IMR-90 (cell line): ENCODE measurements at regions not wholly inside any gene's neighbourhood (a gene's known extent, or its start where the extent isn't known, plus 50 kb on each side); places are given as distances from the start of the nearest gene placed in this dataset.
A peak's percentile ranks its signal among the peaks of the same experiment; 100 is the strongest.

Source experiments
- ATAC-seq: fragments of 200-7000 bp; cut with Tn5 transposase; 2 replicates; pipeline ENCODE4 v1.9.1; 2020; ENCODE audit warnings: low read depth, mild to moderate bottlenecking, moderate library complexity
- BruUV-seq: library from RNA; stranded (reverse); fragments of 400-500 nt; replicated peaks from 2 replicates; lab custom pipeline; 2021; lab: Mats Ljungman, UMichigan
- CTCF ChIA-PET: fragments of 300-600 bp; formaldehyde crosslinking; extraction: SDS; loops from one replicate; lab custom pipeline; 2021; ENCODE audit warnings: antibody characterized with exemption; lab: Yijun Ruan, JAX
- POLR2A ChIA-PET: fragments of 300-600 bp; sonication (Branson Sonifier 250); formaldehyde crosslinking; loops from one replicate; lab custom pipeline; 2022; ENCODE audit warnings: antibody characterized with exemption; ENCODE audit not compliant: unreplicated experiment; lab: Charles Lee
- DNase-seq: peaks from one replicate; pipeline ENCODE4 v3.0.0; 2013
- H2AFZ ChIP-seq: replicated peaks from 2 replicates; pipeline ENCODE3; 2013; ENCODE audit warnings: low read length, mild to moderate bottlenecking; ENCODE audit not compliant: poor library complexity
- H2AK5ac ChIP-seq: 2 replicates; pipeline ENCODE4 v1.6.1; 2013; ENCODE audit warnings: low read depth, low read length, inconsistent platforms
- H2AK9ac ChIP-seq: replicated peaks from 2 replicates; pipeline ENCODE3; 2013; ENCODE audit warnings: mild to moderate bottlenecking, low read depth, low read length, moderate library complexity; ENCODE audit not compliant: poor library complexity
- H2BK120ac ChIP-seq: 2 replicates; pipeline ENCODE4 v1.6.1; 2013; ENCODE audit warnings: low read depth, low read length, inconsistent platforms
- H2BK15ac ChIP-seq: 3 replicates; pipeline ENCODE4 v1.6.1; 2013; ENCODE audit warnings: low read depth, low read length, inconsistent platforms
- H2BK20ac ChIP-seq: 2 replicates; pipeline ENCODE4 v1.6.1; 2013; ENCODE audit warnings: low read depth, mild to moderate bottlenecking, inconsistent platforms, low read length, moderate library complexity
- H2BK5ac ChIP-seq: 2 replicates; pipeline ENCODE4 v1.6.1; 2013; ENCODE audit warnings: mild to moderate bottlenecking, low read depth, low read length, inconsistent platforms; ENCODE audit not compliant: poor library complexity, severe bottlenecking
- H3K14ac ChIP-seq: replicated peaks from 2 replicates; pipeline ENCODE4 v1.6.1; 2013; ENCODE audit warnings: low read depth, low read length, inconsistent platforms
- H3K18ac ChIP-seq: 2 replicates; pipeline ENCODE4 v1.6.1; 2013; ENCODE audit warnings: low read depth, low read length, control low read depth
- H3K23ac ChIP-seq: 2 replicates; pipeline ENCODE4 v1.6.1; 2013; ENCODE audit warnings: low read depth, low read length, inconsistent platforms
- H3K27ac ChIP-seq: 2 replicates; pipeline ENCODE4 v1.5.1; 2013; ENCODE audit warnings: mild to moderate bottlenecking, control low read depth, low read length; ENCODE audit not compliant: insufficient read depth
- H3K27me3 ChIP-seq: 2 replicates; pipeline ENCODE4 v1.6.1; 2013; ENCODE audit warnings: low read length; ENCODE audit not compliant: control insufficient read depth, insufficient read depth
- H3K36me3 ChIP-seq: 2 replicates; pipeline ENCODE4 v1.6.1; 2013; ENCODE audit warnings: low read length, mixed read lengths; ENCODE audit not compliant: control insufficient read depth, insufficient read depth
- H3K4ac ChIP-seq: 2 replicates; pipeline ENCODE4 v1.6.1; 2013; ENCODE audit warnings: low read depth, low read length, inconsistent platforms
- H3K4me1 ChIP-seq: 2 replicates; pipeline ENCODE4 v1.6.1; 2013; ENCODE audit warnings: low read length, mixed read lengths; ENCODE audit not compliant: control insufficient read depth, insufficient read depth
- H3K4me2 ChIP-seq: 2 replicates; pipeline ENCODE4 v1.6.1; 2013; ENCODE audit warnings: low read depth, mild to moderate bottlenecking, control low read depth, low read length, moderate library complexity
- H3K4me3 ChIP-seq: 2 replicates; pipeline ENCODE4 v1.5.1; 2013; ENCODE audit warnings: low read depth, mild to moderate bottlenecking, control low read depth, low read length, moderate library complexity; ENCODE audit not compliant: insufficient read depth
- H3K56ac ChIP-seq: 2 replicates; pipeline ENCODE4 v1.6.1; 2013; ENCODE audit warnings: low read length, inconsistent platforms; ENCODE audit not compliant: insufficient read depth; ENCODE audit errors: extremely low read depth
- H3K79me1 ChIP-seq, 2 experiments: 2 replicates each; pipeline ENCODE4 v1.6.1; 2013; ENCODE audit warnings: low read length in 2 of 2, inconsistent platforms in 1 of 2, low read depth in 1 of 2
- H3K9ac ChIP-seq: 2 replicates; pipeline ENCODE4 v1.6.1; 2013; ENCODE audit warnings: low read depth, low read length, control low read depth
- H3K9me1 ChIP-seq: 2 replicates; pipeline ENCODE4 v1.6.1; 2013; ENCODE audit warnings: low read length, inconsistent platforms; ENCODE audit not compliant: insufficient read depth
- H3K9me3 ChIP-seq: 2 replicates; pipeline ENCODE4 v1.6.1; 2013; ENCODE audit warnings: low read length; ENCODE audit not compliant: control insufficient read depth, insufficient read depth
- H4K20me1 ChIP-seq: 2 replicates; pipeline ENCODE4 v1.6.1; 2013; ENCODE audit warnings: low read length, inconsistent platforms; ENCODE audit not compliant: insufficient read depth
- H4K5ac ChIP-seq: 2 replicates; pipeline ENCODE4 v1.6.1; 2013; ENCODE audit warnings: mild to moderate bottlenecking, low read depth, low read length, control low read depth
- H4K8ac ChIP-seq, 2 experiments: 2 replicates each; pipeline ENCODE4 v1.6.1; 2013; ENCODE audit warnings: low read depth in 2 of 2, low read length in 2 of 2, control low read depth in 1 of 2, inconsistent platforms in 1 of 2
- H4K91ac ChIP-seq: 2 replicates; pipeline ENCODE4 v1.6.1; 2013; ENCODE audit warnings: low read depth, low read length, inconsistent platforms; ENCODE audit not compliant: insufficient read depth
- BHLHE40 ChIP-seq: fragments of 150-350 bp; IDR thresholded peaks from 2 replicates; pipeline ENCODE4 v1.6.1; 2016; ENCODE audit warnings: mild to moderate bottlenecking, low read depth, low read length
- FOS ChIP-seq: fragments of 150-350 bp; IDR thresholded peaks from 2 replicates; pipeline ENCODE4 v1.6.1; 2016; ENCODE audit warnings: low read depth, low read length
- MXI1 ChIP-seq: IDR thresholded peaks from 2 replicates; pipeline ENCODE4 v1.6.1; 2012; ENCODE audit warnings: low read depth, mild to moderate bottlenecking, low read length, moderate library complexity, borderline replicate concordance
- RCOR1 ChIP-seq: IDR thresholded peaks from 2 replicates; pipeline ENCODE4 v1.6.1; 2012; ENCODE audit warnings: mild to moderate bottlenecking, low read length, improper control_type of control experiment; ENCODE audit not compliant: insufficient replicate concordance
- RFX5 ChIP-seq: IDR thresholded peaks from 2 replicates; pipeline ENCODE4 v1.8.0; 2012; ENCODE audit warnings: low read depth, mild to moderate bottlenecking, low read length, moderate library complexity
- WGBS, 2 experiments: methylation state at CpG; one replicate each; pipeline versions ENCODE4 v1.1.5 to v1.1.7; 2013; ENCODE audit warnings: missing lambda C conversion rate in 2 of 2; ENCODE audit not compliant: insufficient read length in 1 of 2; ENCODE audit errors: extremely low coverage in 2 of 2; 5-methylcytosine and 5-hydroxymethylcytosine counted together
- dilution Hi-C: fragments of 300-500 bp; cut with HindIII; formaldehyde crosslinking; loops from one replicate; pipeline ENCODE4 v1.14.3; 2018; ENCODE audit warnings: low sequenced_read_pairs; ENCODE audit not compliant: unreplicated experiment
- in situ Hi-C: fragments of 300-500 bp; cut with MboI; formaldehyde crosslinking; loops from 3 replicates; pipeline ENCODE4 v1.14.3; 2019; ENCODE audit warnings: low sequenced_read_pairs, inconsistent platforms, mixed read lengths
- intact Hi-C: fragments of 100-400 bp; cut with micrococcal nuclease; formaldehyde crosslinking; loops from 2 replicates; pipeline ENCODE4 v1.10.0; 2022
- TF ChIP-seq, protein P1 (sequence below): conservative IDR thresholded peaks from 2 replicates; pipeline ENCODE4 v1.5.1; 2012; ENCODE audit warnings: mild to moderate bottlenecking, low read depth, low read length, improper control_type of control experiment
- TF ChIP-seq, protein P2 (sequence below): fragments of 150-350 bp; IDR thresholded peaks from 2 replicates; pipeline ENCODE4 v1.6.1; 2016; ENCODE audit warnings: low read depth, mild to moderate bottlenecking, low read length, moderate library complexity, borderline replicate concordance

DNA sequence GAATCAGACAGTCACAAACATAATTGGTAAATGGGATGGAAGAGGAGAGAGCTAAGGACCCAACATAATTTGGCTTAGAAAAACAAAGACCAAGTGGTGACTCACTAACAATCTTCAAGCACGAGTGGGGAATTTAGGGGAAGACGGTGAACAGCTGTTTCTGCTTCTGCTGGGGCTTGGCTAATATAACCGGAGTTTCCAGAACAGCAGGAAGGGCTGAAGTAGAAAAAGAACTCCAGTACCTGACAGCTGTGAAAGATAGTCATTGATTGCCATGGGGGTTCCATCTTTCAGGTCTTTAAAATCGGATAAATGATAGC, 290.9 kb upstream of the LDB2 start:
- in situ Hi-C loops, result no loop called here
- peak overlapping the region; percentile 83 for H2BK120ac ChIP-seq
- H3K4me1 ChIP-seq, result peaks cover 19% of the 10 kb centered on the region
- peak overlapping the region; percentile 89; the same call in 1 of the 2 replicates for H3K27ac ChIP-seq
- POLR2A ChIA-PET, result no interaction called here
- no peak overlapping the region for H3K4me3 ChIP-seq
- no TSS peak for BruUV-seq
- H4K5ac ChIP-seq, result peak overlapping the region; percentile 55
- intact Hi-C loops, result loop anchor here (5.0 kb wide), 1 partner anchor 117 kb away; no protein-coding TSS in a partner anchor
- peak overlapping the region; percentile 25; the same call in 1 of the 2 replicates for H3K23ac ChIP-seq
- peak; percentile 73 for ATAC-seq
- peak overlapping the region; percentile 75 for H3K14ac ChIP-seq
- no peak overlapping the region for H2AK9ac ChIP-seq
- CTCF ChIA-PET, result no interaction called here
- peaks cover 2% of the 10 kb centered on the region; the same call in 1 of the 2 replicates for H3K9me3 ChIP-seq
- dilution Hi-C loops, result no loop called here
- H3K4ac ChIP-seq, result peak overlapping the region; percentile 46
- no peaks in the 10 kb centered on the region for H3K79me1 ChIP-seq
- no peak overlapping the region for H2AFZ ChIP-seq
- H3K56ac ChIP-seq, result peak overlapping the region; percentile 11; the same call in 1 of the 2 replicates
- H2BK5ac ChIP-seq, result peak overlapping the region; percentile 16
- H3K9ac ChIP-seq, result peak overlapping the region; percentile 29; the same call in 1 of the 2 replicates
- H3K9me1 ChIP-seq, result peaks cover 7% of the 10 kb centered on the region; the same call in 1 of the 2 replicates
- WGBS, 2 experiments, result no CpG with 5 or more reads among the region's 4 CpGs
- no peaks in the 10 kb centered on the region for H3K27me3 ChIP-seq
- H4K8ac ChIP-seq, result peak overlapping the region in 1 of 2 experiments; percentile 76; a peak in 1 of 4 replicates
- H3K18ac ChIP-seq, result peak overlapping the region; percentile 62
- peak overlapping the region; percentile 85; the same call in 1 of the 3 replicates for H2BK15ac ChIP-seq
- peak overlapping the region; percentile 94 for H2BK20ac ChIP-seq
- DNase-seq, result peak; percentile 87
- H2AK5ac ChIP-seq, result no peak overlapping the region
- TF ChIP-seq, protein P1, sequence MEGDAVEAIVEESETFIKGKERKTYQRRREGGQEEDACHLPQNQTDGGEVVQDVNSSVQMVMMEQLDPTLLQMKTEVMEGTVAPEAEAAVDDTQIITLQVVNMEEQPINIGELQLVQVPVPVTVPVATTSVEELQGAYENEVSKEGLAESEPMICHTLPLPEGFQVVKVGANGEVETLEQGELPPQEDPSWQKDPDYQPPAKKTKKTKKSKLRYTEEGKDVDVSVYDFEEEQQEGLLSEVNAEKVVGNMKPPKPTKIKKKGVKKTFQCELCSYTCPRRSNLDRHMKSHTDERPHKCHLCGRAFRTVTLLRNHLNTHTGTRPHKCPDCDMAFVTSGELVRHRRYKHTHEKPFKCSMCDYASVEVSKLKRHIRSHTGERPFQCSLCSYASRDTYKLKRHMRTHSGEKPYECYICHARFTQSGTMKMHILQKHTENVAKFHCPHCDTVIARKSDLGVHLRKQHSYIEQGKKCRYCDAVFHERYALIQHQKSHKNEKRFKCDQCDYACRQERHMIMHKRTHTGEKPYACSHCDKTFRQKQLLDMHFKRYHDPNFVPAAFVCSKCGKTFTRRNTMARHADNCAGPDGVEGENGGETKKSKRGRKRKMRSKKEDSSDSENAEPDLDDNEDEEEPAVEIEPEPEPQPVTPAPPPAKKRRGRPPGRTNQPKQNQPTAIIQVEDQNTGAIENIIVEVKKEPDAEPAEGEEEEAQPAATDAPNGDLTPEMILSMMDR, result no peak
- peak; percentile 74; the same call in 1 of the 2 replicates for TF ChIP-seq BHLHE40
- TF ChIP-seq RFX5, result no peak
- peak; percentile 68; the same call in 1 of the 2 replicates for TF ChIP-seq FOS
- TF ChIP-seq RCOR1, result no peak
- TF ChIP-seq MXI1, result no peak
- TF ChIP-seq, protein P2, sequence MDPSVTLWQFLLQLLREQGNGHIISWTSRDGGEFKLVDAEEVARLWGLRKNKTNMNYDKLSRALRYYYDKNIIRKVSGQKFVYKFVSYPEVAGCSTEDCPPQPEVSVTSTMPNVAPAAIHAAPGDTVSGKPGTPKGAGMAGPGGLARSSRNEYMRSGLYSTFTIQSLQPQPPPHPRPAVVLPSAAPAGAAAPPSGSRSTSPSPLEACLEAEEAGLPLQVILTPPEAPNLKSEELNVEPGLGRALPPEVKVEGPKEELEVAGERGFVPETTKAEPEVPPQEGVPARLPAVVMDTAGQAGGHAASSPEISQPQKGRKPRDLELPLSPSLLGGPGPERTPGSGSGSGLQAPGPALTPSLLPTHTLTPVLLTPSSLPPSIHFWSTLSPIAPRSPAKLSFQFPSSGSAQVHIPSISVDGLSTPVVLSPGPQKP, result no peak
- H3K36me3 ChIP-seq, result no peaks in the 10 kb centered on the region
- H3K4me2 ChIP-seq, result peak overlapping the region; percentile 52
- H4K91ac ChIP-seq, result peak overlapping the region; percentile 77; the same call in 1 of the 2 replicates
- no peaks in the 10 kb centered on the region for H4K20me1 ChIP-seq
